ENCODE measurements at regions not wholly inside any gene's neighbourhood (a gene's known extent, or its start where the extent isn't known, plus 50 kb on each side); places are given as distances from the start of the nearest gene placed in this dataset.

DNA sequence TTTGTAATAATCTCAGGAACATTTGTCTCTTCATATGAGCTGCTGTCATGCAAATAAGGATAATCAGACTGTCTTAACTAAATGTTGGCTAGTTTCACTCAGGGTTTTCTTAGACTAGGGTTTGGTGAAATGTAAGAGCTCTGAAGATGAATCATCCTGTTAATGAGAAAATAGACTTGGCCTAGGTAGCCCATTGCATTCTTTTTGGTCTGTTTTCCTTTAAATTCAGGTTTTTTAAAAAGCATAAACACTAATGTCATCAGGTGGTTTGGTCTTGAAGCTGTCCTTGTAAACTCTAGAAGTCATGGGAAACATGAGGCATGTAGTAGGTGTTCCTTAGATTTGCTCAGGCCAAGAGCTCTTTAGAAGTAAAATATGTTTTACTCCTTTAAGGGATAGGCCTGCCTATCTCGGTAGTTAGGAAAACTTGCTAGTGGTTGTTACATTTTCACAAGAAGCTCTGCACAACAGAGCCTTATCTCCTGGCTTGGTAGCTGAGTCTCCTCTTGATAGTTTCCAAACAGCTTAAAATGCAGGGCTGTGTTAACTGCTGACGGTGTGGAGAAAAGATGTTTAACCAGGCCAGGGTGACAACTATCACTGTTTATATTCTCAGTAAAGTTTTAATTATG, 62.0 kb upstream of the C1QTNF9B start:
- 37 to 54% (median 50%) methylated on average over 2 of the region's 2 CpGs for WGBS, 4 donors

DNA sequence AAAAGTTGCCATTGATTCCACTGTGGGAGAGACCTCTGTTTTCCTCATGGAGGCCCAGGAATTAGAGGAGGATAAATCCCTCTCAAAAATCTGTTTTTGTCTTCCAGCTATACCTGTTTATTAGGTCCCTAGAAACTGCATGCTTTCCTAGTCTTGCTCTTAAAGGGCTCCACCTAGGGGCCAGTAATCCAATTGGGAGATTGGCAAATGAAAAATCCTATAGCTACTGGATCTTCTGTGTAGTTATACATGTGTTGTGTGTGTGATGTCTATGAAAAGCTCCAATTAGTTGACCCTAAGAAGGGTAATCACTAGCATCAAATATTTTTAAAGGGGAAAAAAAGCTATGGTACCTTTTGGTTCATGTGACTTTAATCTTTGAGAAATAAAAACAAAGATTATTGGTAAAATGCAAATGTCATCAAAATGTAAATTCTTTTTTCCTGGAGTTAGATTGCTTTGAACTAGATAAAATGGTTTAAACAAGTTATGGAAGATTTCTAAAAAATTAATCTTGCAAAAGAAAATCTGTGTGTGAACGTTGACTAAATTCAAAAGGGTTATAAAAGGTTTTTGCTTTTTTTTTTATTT, 63.4 kb upstream of the C1QTNF9B start:
- H3K27me3 ChIP-seq = no peaks in the 10 kb centered on the region
- peak in 1 of 4 donors; percentile 36 for ATAC-seq
- no peak overlapping the region for H3K27ac ChIP-seq
- no peaks in the 10 kb centered on the region for H3K9me3 ChIP-seq
- no peak for DNase-seq
- H3K36me3 ChIP-seq = no peaks in the 10 kb centered on the region
- TF ChIP-seq, protein P1, sequence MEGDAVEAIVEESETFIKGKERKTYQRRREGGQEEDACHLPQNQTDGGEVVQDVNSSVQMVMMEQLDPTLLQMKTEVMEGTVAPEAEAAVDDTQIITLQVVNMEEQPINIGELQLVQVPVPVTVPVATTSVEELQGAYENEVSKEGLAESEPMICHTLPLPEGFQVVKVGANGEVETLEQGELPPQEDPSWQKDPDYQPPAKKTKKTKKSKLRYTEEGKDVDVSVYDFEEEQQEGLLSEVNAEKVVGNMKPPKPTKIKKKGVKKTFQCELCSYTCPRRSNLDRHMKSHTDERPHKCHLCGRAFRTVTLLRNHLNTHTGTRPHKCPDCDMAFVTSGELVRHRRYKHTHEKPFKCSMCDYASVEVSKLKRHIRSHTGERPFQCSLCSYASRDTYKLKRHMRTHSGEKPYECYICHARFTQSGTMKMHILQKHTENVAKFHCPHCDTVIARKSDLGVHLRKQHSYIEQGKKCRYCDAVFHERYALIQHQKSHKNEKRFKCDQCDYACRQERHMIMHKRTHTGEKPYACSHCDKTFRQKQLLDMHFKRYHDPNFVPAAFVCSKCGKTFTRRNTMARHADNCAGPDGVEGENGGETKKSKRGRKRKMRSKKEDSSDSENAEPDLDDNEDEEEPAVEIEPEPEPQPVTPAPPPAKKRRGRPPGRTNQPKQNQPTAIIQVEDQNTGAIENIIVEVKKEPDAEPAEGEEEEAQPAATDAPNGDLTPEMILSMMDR (IDR thresholded peaks at IDR 0.05) = peak; percentile 35 to 68 (median 56)
- TF ChIP-seq POLR2A (IDR thresholded peaks at IDR 0.05) = no peak
- intact Hi-C loops (cut with DNase I) = no loop called here
- peaks cover 0 to 5% (median 0%) of the 10 kb centered on the region in 12 donors for H3K4me1 ChIP-seq
- 86 to 92% (median 91%) methylated on average over 1 of the region's 1 CpG for WGBS, 4 donors
- no peak overlapping the region for H3K4me3 ChIP-seq

More for the DNA sequence above, 62.0 kb upstream of the C1QTNF9B start:
- intact Hi-C loops (cut with DNase I) = no loop called here
- H3K4me1 ChIP-seq = no peaks in the 10 kb centered on the region
- H3K36me3 ChIP-seq = no peaks in the 10 kb centered on the region
- H3K27ac ChIP-seq = no peak overlapping the region
- no peaks in the 10 kb centered on the region for H3K9me3 ChIP-seq
- no peak overlapping the region for H3K4me3 ChIP-seq
- TF ChIP-seq, protein P1 (IDR thresholded peaks at IDR 0.05) = no peak
- TF ChIP-seq POLR2A (IDR thresholded peaks at IDR 0.05) = no peak
- DNase-seq = no peak
- ATAC-seq = peak in 1 of 4 donors; percentile 61
- H3K27me3 ChIP-seq = peaks cover 0 to 4% (median 0%) of the 10 kb centered on the region in 9 donors

DNA sequence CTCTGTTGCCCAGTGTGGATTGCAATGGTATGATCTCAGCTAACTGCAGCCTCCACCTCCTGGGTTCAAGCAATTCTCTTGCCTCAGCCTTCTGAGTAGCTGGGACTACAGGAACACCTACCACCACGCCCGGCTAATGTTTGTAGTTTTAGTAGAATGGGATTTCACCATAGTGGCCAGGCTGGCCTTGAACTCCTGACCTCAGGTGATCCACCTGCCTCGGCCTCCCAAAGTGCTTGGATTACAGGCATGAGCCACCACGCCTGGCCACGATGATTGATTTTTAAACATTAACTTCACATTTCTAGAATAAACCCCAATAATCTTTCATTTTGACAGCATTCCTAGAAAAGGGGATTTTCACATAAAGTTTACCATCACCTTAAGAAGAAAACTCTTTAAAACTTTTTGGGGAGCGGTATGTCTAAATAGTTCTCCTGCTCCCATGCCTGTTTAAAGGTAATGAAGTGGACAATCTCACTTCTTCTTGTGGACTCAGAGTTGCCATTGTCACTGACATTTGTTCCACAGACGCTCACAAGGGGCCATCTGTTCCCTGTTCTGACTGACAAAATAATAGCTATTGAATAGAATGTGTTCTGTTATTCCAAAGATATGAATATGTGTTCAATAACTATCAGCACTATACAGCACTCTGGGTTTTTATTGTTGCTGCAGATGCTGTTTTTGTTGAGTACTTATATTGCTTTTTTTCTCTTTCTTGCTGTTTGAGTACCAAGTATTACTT, 66.1 kb upstream of the C1QTNF9B start:
- WGBS, 4 donors = 91 to 96% (median 93%) methylated on average over 7 of the region's 7 CpGs
- intact Hi-C loops (cut with DNase I) = no loop called here

More for the DNA sequence above, 66.1 kb upstream of the C1QTNF9B start:
- Histone ChIP-seq H3K27ac (no peak overlapping the region), H3K9me3 (no peaks in the 10 kb centered on the region), H3K4me3 (no peak overlapping the region), H3K4me1 (peaks cover 0 to 15% (median 2%) of the 10 kb centered on the region in 12 donors), H3K36me3 (no peaks in the 10 kb centered on the region), H3K27me3 (no peaks in the 10 kb centered on the region)
- no peak for ATAC-seq
- TF ChIP-seq, protein P1 (IDR thresholded peaks at IDR 0.05) = no peak
- no peak for TF ChIP-seq POLR2A (IDR thresholded peaks at IDR 0.05)
- no peak for DNase-seq

Measured in heart left ventricle (tissue), 16 donors.